ENCODE measurements at regions not wholly inside any gene's neighbourhood (a gene's known extent, or its start where the extent isn't known, plus 50 kb on each side); places are given as distances from the start of the nearest gene placed in this dataset.

GRCh38 chr4:86542319-86543027 lies 51.6 kb upstream of the PTPN13 start:
- H4K5ac ChIP-seq (ENCODE audit: insufficient read length, low read depth, low read length) = no peak overlapping the region
- no peaks in the 10 kb centered on the region for H3K9me3 ChIP-seq (ENCODE audit: control insufficient read depth, low read depth, low read length)
- DNase-seq = no peak
- H3K27ac ChIP-seq (ENCODE audit: insufficient read length, low read depth, low read length) = no peak overlapping the region
- no peak overlapping the region for H2BK120ac ChIP-seq (ENCODE audit: low read depth, low read length, poor library complexity, severe bottlenecking)
- no peak overlapping the region for H2BK5ac ChIP-seq (ENCODE audit: insufficient read length, low read length)
- H3K79me2 ChIP-seq (ENCODE audit: insufficient read depth, low read length) = no peaks in the 10 kb centered on the region
- H2BK12ac ChIP-seq (ENCODE audit: insufficient read length, low read depth, low read length) = no peak overlapping the region
- H3K4me2 ChIP-seq (ENCODE audit: insufficient read depth, insufficient read length, low read length) = no peak overlapping the region
- no peak overlapping the region for H3K4me3 Mint-ChIP-seq
- H3K9me3 Mint-ChIP-seq = peaks cover 0 to 2% of the 10 kb centered on the region in 2 experiments; a peak in 1 of 5 replicates
- no peaks in the 10 kb centered on the region for H3K27me3 ChIP-seq (ENCODE audit: insufficient read depth, low read length)
- H3K27me3 Mint-ChIP-seq (ENCODE audit: low read depth) = no peaks in the 10 kb centered on the region; the same call in 1 of the 2 replicates
- H2BK15ac ChIP-seq (ENCODE audit: low read depth, low read length) = no peak overlapping the region
- H3K79me1 ChIP-seq (ENCODE audit: insufficient read depth, low read depth, low read length, poor library complexity, severe bottlenecking) = no peaks in the 10 kb centered on the region
- no peak overlapping the region for H3K4ac ChIP-seq (ENCODE audit: low read depth, low read length)
- no peak overlapping the region for H4K8ac ChIP-seq (replicated peaks; ENCODE audit: insufficient read length, low read depth, low read length)
- peaks cover 14 to 35% of the 10 kb centered on the region in 2 experiments for H3K4me1 Mint-ChIP-seq
- H3K18ac ChIP-seq (ENCODE audit: insufficient read length, low read depth, low read length) = no peak overlapping the region
- no peak overlapping the region for H2AFZ ChIP-seq (ENCODE audit: low read length)
- no peak overlapping the region for H4K91ac ChIP-seq (ENCODE audit: insufficient read length, low read depth, low read length)
- H3K36me3 Mint-ChIP-seq (ENCODE audit: insufficient read depth in 1 of 3, low read depth in 3 of 3) = peaks cover 0 to 5% (median 0%) of the 10 kb centered on the region in 3 experiments; a peak in 1 of 7 replicates
- no peak overlapping the region for H3T11ph ChIP-seq (ENCODE audit: low read length)
- no peaks in the 10 kb centered on the region for H4K20me1 ChIP-seq (ENCODE audit: control insufficient read depth, insufficient read depth, insufficient read length)
- no peak overlapping the region for H2BK20ac ChIP-seq (ENCODE audit: low read depth, low read length, poor library complexity, severe bottlenecking)
- peak overlapping the region; percentile 5 to 34 (median 11); a peak in 3 of 7 replicates for H3K27ac Mint-ChIP-seq
- no peaks in the 10 kb centered on the region for H3K23me2 ChIP-seq (ENCODE audit: insufficient read length, low read depth, low read length, poor library complexity, severe bottlenecking)
- TF ChIP-seq CTCF (conservative IDR thresholded peaks at IDR 0.05) = no peak
- no peak overlapping the region for H2AK5ac ChIP-seq (ENCODE audit: insufficient read length, low read length)
- H3K56ac ChIP-seq (ENCODE audit: insufficient read length, low read depth, low read length) = no peak overlapping the region
- H3K14ac ChIP-seq (ENCODE audit: insufficient read depth, low read length) = no peak overlapping the region
- WGBS (ENCODE audit: extremely low coverage, insufficient read length, low lambda C conversion rate) = no CpG with 5 or more reads among the region's 4 CpGs
- H3K4me1 ChIP-seq (ENCODE audit: insufficient read depth, low read length) = no peaks in the 10 kb centered on the region; the same call in 1 of the 2 replicates
- no peak overlapping the region for H3K23ac ChIP-seq (ENCODE audit: insufficient read length, low read depth, low read length)
- no peak overlapping the region for H3K9ac ChIP-seq (ENCODE audit: extremely low read depth, insufficient read length, low read length)

Measured in H9 (cell line).